ENCODE measurements at regions not wholly inside any gene's neighbourhood (a gene's known extent, or its start where the extent isn't known, plus 50 kb on each side); places are given as distances from the start of the nearest gene placed in this dataset.
A peak's percentile ranks its signal among the peaks of the same experiment; 100 is the strongest.

- no peak overlapping the region for H3K4me3 ChIP-seq (replicated peaks in 1 of 4; ENCODE audit: control extremely low read depth in 1 of 4, insufficient read depth in 1 of 4, low read depth in 3 of 4, low read length in 4 of 4)
- no peaks in the 10 kb centered on the region for H3K4me1 ChIP-seq (ENCODE audit: control insufficient read depth, extremely low read depth, insufficient read depth, low read length)
- no peak overlapping the region for H3K4me2 ChIP-seq (ENCODE audit: extremely low read depth, insufficient read depth, low read length)
- H4K20me1 ChIP-seq (ENCODE audit: control insufficient read depth, extremely low read depth, insufficient read depth, low read length) = no peaks in the 10 kb centered on the region
- H3K9ac ChIP-seq (ENCODE audit: insufficient read depth, low read length) = no peak overlapping the region
- H3K27me3 ChIP-seq (ENCODE audit: control insufficient read depth, insufficient read depth, low read length) = no peaks in the 10 kb centered on the region
- no peak overlapping the region for H2AFZ ChIP-seq (ENCODE audit: low read length)
- no peaks in the 10 kb centered on the region for H3K36me3 ChIP-seq (ENCODE audit: control insufficient read depth, insufficient read depth, low read length)
- DNase-seq (ENCODE audit: low read depth in 2 of 2) = no peak
- TF ChIP-seq CTCF (conservative IDR thresholded peaks at IDR 0.05 in 1 of 2, IDR thresholded peaks at IDR 0.05 in 1 of 2; ENCODE audit: low read depth in 1 of 2, low read length in 2 of 2) = no peak
- no peak for TF ChIP-seq EZH2 (IDR thresholded peaks at IDR 0.05; ENCODE audit: low read length, missing control alignments)
- H3K9me3 ChIP-seq (ENCODE audit: control insufficient read depth, insufficient read depth, low read depth, low read length) = no peaks in the 10 kb centered on the region
- no peak overlapping the region for H3K27ac ChIP-seq (ENCODE audit: insufficient read depth, low read length)
- H3K79me2 ChIP-seq (ENCODE audit: control insufficient read depth, insufficient read depth, low read length) = no peaks in the 10 kb centered on the region
These were observed 188.8 kb upstream of the POT1 start for GRCh38 chr7:125118444-125118843.

GRCh38 chr7:125112850-125113249 lies 183.2 kb upstream of the POT1 start:
- Histone ChIP-seq H3K4me3 (replicated peaks in 1 of 4; ENCODE audit: control extremely low read depth in 1 of 4, insufficient read depth in 1 of 4, low read depth in 3 of 4, low read length in 4 of 4) (no peak overlapping the region), H3K9me3 (ENCODE audit: control insufficient read depth, insufficient read depth, low read depth, low read length) (no peaks in the 10 kb centered on the region), H4K20me1 (ENCODE audit: control insufficient read depth, extremely low read depth, insufficient read depth, low read length) (no peaks in the 10 kb centered on the region), H2AFZ (ENCODE audit: low read length) (no peak overlapping the region), H3K4me1 (ENCODE audit: control insufficient read depth, extremely low read depth, insufficient read depth, low read length) (no peaks in the 10 kb centered on the region), H3K9ac (ENCODE audit: insufficient read depth, low read length) (no peak overlapping the region), H3K4me2 (ENCODE audit: extremely low read depth, insufficient read depth, low read length) (no peak overlapping the region), H3K79me2 (ENCODE audit: control insufficient read depth, insufficient read depth, low read length) (no peaks in the 10 kb centered on the region), H3K27ac (ENCODE audit: insufficient read depth, low read length) (no peak overlapping the region), H3K36me3 (ENCODE audit: control insufficient read depth, insufficient read depth, low read length) (no peaks in the 10 kb centered on the region), H3K27me3 (ENCODE audit: control insufficient read depth, insufficient read depth, low read length) (no peaks in the 10 kb centered on the region)
- peak in 1 of 2 donors; percentile 34 for DNase-seq (ENCODE audit: low read depth in 2 of 2)
- TF ChIP-seq EZH2 (IDR thresholded peaks at IDR 0.05; ENCODE audit: low read length, missing control alignments) = no peak
- no peak for TF ChIP-seq CTCF (conservative IDR thresholded peaks at IDR 0.05 in 1 of 2, IDR thresholded peaks at IDR 0.05 in 1 of 2; ENCODE audit: low read depth in 1 of 2, low read length in 2 of 2)

- TF ChIP-seq EZH2 (IDR thresholded peaks at IDR 0.05; ENCODE audit: low read length, missing control alignments) = no peak
- TF ChIP-seq CTCF (conservative IDR thresholded peaks at IDR 0.05 in 1 of 2, IDR thresholded peaks at IDR 0.05 in 1 of 2; ENCODE audit: low read depth in 1 of 2, low read length in 2 of 2) = no peak
- no peaks in the 10 kb centered on the region for H3K36me3 ChIP-seq (ENCODE audit: control insufficient read depth, insufficient read depth, low read length)
- no peak overlapping the region for H3K4me3 ChIP-seq (replicated peaks in 1 of 4; ENCODE audit: control extremely low read depth in 1 of 4, insufficient read depth in 1 of 4, low read depth in 3 of 4, low read length in 4 of 4)
- DNase-seq (ENCODE audit: low read depth in 2 of 2) = no peak
- H4K20me1 ChIP-seq (ENCODE audit: control insufficient read depth, extremely low read depth, insufficient read depth, low read length) = no peaks in the 10 kb centered on the region
- H3K27me3 ChIP-seq (ENCODE audit: control insufficient read depth, insufficient read depth, low read length) = no peaks in the 10 kb centered on the region
- H3K27ac ChIP-seq (ENCODE audit: insufficient read depth, low read length) = no peak overlapping the region
- no peak overlapping the region for H3K4me2 ChIP-seq (ENCODE audit: extremely low read depth, insufficient read depth, low read length)
- H3K9me3 ChIP-seq (ENCODE audit: control insufficient read depth, insufficient read depth, low read depth, low read length) = no peaks in the 10 kb centered on the region
- H3K4me1 ChIP-seq (ENCODE audit: control insufficient read depth, extremely low read depth, insufficient read depth, low read length) = no peaks in the 10 kb centered on the region
- H3K79me2 ChIP-seq (ENCODE audit: control insufficient read depth, insufficient read depth, low read length) = no peaks in the 10 kb centered on the region
- no peak overlapping the region for H2AFZ ChIP-seq (ENCODE audit: low read length)
- H3K9ac ChIP-seq (ENCODE audit: insufficient read depth, low read length) = no peak overlapping the region
These were observed 169.9 kb upstream of the POT1 start for GRCh38 chr7:125099519-125099918.

Data from fibroblast of lung (primary cell).